ENCODE measurements at regions not wholly inside any gene's neighbourhood (a gene's known extent, or its start where the extent isn't known, plus 50 kb on each side); places are given as distances from the start of the nearest gene placed in this dataset.

DNA sequence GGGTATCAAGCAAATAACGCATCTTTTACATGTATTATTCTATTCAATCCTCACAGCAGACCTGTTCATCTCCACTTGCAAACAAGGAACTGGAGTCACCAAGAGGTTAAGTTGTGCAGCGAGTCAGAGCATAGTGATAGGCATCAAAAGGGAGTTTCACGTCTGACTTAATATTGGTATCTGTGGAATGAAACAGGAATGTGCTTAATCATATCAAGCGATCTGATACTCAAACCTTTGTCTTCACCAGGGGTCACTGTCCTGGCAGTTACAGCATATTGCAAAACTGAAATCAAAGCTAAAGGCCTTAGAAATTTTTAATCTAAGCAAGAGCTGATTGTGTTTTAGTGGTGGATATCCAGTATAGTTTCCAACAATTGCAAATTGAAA lies 271.6 kb downstream of the PLK2 start (continued):
- TF ChIP-seq RFX5 (IDR thresholded peaks at IDR 0.05; ENCODE audit: borderline replicate concordance, low read depth, low read length) (no peak), POLR2AphosphoS5 (IDR thresholded peaks at IDR 0.05; ENCODE audit: low read depth, low read length) (no peak)
- TF ChIP-seq, protein P1, sequence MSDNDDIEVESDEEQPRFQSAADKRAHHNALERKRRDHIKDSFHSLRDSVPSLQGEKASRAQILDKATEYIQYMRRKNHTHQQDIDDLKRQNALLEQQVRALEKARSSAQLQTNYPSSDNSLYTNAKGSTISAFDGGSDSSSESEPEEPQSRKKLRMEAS (IDR thresholded peaks at IDR 0.05) = no peak

All from H1 (cell line).